GM19372 (cell line): ENCODE measurements at regions not wholly inside any gene's neighbourhood (a gene's known extent, or its start where the extent isn't known, plus 50 kb on each side); places are given as distances from the start of the nearest gene placed in this dataset.
"Not testable (repeated sequence)": the region's sequence is repeated elsewhere in the genome, so short reads cannot be mapped to it uniquely, and the experiment has no call there.

Experiments used
- ATAC-seq: cut with Tn5 transposase; IDR thresholded peaks from one replicate; pipeline ENCODE4 v1.9.1; 2021; ENCODE audit warnings: mild to moderate bottlenecking, low read depth, moderate library complexity; ENCODE audit not compliant: unreplicated experiment

DNA sequence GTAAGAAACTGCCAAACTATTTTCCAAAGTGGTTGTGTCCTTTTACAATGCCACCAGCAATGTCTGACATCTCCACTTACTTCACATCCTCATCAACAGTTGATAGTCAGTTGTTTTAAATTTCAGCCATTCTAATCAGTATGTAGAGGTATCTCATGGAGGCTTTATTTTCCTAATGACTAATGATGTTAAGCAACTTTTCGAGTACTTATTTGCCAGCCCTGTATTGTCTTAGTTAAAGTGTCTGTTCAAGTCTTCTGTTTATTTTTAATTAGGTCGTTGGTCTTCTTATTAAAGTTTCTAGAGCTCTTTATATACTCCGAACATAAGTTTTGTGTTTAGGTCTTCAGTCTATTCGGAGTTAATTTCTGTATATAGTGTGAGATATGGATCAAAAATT lies 54.9 kb upstream of the NBPF12 start:
- ATAC-seq: not testable (repeated sequence)

DNA sequence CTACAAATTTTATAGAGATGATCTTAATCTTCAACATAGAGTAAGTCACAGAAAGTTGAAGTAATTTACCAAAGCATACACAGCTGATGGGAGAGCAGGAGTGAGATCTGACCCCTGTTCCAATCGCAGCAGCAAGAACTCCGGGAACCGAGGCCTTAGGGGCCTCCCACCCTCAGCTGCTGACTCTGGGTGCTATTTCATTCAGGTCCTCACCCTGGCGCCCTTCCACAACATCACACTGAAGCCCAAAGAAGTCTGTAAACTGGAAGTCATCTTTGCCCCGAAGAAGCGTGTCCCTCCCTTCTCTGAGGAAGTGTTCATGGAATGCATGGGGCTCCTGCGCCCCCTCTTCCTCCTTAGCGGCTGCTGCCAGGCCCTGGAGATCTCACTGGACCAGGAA lies 57.0 kb upstream of the NBPF12 start:
- not testable (repeated sequence) for ATAC-seq

DNA sequence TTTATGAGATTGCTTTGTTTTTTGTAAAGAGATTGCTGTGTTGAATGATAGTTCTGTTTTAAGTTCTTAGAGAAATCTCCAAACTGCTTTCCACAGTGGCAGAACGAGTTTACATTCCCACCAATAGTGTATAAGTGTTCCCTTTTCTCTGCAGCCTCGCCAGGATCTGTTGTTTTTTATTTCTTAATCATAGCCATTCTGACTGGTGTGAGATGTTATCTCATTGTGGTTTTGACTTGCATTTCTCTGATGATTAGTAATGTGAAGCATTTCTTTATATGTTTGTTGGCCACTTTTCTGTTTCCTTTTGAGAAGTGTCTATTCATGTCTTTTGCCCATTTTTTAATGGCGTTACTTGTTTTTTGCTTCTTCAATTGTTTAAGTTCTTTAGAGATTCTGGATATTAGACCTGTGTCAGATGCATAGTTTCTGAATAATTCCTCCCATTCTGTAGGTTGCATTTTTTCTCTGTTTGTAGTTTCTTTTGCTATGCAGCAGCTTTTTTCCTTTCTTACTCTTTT lies 74.3 kb upstream of the NBPF12 start:
- not testable (repeated sequence) for ATAC-seq

DNA sequence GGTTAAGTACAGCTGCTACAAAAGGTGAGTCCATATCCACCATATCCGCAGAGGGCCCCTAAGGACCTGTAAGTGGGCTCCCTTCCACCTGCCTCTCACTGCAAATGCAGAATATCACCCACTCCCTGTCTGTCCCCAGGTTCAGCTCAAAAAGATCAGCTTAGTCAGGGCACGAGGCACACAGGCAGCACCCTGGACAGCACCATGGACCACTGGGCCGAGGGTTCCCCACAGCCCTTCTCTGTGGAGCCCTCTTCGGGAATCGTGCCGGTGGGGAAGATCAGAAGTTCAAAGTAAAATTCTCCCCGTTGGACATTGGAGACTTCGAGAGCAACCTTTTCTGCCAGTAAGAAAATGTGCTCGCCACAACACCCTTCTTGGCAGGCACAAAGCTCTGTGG lies 85.0 kb upstream of the NBPF12 start:
- not testable (repeated sequence) for ATAC-seq

DNA sequence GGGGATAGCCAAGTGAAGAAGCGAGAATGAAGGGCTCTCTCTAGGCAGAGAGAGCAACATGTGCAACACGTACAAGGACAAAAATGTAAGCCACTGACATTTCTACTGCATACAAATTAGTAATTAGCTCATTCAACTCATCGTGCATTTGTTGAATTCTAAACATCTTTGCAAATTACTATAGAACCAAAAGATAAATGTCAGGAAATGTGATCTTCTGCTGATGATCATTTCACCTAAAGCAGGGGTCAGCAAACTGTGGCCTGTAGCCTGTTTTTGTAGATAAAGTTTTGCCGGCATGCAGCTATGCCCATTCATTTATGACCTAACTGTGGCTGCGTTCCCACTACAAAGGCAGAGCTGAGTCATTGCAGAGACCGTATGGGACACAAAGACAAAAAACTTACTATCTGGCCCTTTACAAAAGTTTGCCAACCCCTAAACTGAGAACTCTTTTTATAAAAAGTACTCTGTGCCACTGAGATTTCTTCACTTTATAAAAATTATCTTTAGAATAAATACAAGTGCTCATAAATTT lies 87.7 kb upstream of the NBPF12 start:
- ATAC-seq: not testable (repeated sequence)

DNA sequence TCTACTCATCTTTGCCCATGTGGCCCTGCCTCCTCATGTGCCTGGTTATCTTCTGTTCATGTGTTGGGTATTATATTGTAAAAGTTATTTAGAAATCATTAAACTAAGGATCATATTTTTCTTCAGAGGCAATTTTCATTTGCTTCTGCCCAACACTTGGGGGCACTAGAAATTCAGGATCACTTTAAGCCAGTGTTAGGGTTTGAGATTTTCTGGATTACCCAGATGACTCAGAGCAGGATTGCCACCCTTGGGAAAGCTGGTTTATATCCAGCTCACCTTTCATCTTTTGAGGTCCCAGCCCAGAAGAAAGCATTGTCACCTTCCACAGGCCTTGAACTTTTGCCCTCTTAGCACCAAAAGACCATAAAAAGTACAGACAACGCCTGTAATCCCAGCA lies 99.4 kb upstream of the NBPF12 start:
- not testable (repeated sequence) for ATAC-seq

DNA sequence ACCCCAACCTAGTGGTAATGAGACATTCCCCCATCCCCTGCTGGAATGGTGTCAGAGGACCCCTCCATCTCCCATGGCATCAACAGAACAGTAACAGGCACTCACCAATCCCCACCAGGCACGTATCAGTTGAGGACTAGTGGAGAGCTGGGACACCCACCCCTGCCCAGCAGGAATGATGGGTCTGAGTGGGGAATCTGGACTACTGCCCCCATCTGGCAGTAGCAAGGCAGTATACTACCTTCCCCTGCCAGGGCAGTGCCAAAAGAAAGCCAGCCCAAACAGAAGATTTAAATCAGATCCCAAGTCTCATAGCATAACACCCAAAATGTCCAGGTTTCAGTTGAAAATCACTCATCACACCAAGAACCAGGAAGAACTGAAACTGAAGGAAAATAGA lies 111.2 kb upstream of the NBPF12 start:
- ATAC-seq: not testable (repeated sequence)

DNA sequence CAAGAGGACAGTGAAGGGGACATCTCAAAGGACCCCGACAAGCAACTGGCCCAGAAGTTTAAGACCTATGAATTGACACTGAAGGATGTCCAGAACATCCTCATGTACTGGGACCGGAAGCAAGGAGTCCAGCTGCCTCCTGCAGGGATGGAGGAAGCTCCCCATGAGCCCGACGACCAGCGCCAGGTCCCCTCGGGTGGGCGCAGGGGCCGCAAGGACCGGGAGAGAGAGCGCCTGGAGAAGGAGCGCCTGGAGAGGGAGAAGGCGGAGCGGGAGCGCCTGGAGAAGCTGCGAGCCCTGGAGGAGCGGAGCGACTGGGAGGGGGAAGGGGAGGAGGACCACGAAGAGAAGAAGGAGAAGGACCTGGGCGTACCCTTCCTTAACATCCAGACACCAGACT lies 143.9 kb upstream of the NBPF12 start:
- ATAC-seq: not testable (repeated sequence)

DNA sequence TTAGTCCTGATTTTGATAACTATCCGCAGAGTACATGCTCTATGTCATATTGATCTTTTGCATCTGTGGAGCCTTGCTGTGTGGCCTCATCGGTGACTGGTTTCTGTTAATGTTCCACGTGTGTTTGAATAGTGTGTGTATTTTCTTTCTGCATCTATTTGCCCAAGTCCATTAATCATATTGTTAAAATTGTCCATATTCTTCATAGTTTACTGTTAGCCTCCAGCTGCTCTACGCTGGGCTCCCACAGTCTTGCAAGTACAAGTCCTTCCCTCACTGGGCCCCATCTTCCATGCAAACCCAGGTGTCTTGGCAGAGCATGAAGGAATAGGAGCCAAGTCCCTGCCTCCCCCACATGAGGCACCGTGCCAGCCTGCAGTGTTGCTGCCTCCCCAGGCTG lies 145.4 kb upstream of the NBPF12 start:
- not testable (repeated sequence) for ATAC-seq

DNA sequence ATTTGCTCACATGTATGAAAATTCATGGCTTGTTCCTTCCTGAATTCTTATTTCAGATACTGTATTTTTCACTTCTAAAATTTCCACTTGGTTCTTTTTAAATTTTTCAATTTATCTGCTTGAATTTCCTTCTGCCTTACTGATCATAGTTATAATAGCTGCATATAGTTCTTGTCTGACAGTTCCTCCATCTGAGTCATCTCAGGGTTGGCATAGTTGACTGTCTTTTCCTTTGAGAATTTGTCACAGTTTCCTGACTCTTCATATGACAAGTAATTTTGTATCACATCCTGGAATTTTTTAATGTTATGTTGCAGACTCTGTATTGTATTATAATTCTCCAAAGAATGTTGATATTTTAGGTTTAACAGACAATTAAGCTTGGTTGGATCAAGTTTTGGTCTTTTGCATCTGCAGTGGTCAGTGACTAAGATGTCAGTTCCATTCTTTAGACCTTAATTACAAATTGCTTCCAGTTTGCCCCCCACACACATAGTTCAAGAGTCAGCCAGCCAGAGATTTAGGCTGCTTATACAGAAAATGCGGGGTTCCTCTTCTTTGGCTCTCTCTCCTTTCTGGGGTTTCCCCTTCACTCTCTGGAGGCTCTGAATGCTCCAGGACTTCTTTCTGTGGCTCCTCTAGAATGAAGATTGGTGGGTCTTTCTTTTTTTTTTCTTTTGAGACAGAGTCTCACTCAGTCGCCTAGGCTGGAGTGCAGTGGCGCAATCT lies 153.7 kb upstream of the NBPF12 start:
- ATAC-seq: not testable (repeated sequence)

DNA sequence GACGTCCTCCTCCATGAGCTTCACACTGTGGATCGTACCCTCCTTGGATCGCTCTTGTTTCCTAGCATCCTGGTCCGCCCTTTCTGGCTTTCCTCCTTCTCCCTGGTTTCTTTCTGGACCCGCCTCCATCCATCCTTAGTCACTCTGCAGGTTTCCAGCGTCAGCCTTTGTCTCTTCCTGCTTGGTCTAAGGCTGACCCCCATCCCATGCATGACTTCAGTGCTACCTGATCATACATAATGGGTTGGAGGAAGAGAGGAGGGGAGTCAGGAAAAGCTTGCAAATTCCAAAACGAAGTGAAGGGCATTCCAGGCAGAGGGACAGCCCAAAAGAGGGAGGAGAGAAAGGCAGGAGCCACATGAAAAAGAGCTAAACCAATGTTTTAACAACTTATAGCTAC lies 156.9 kb upstream of the NBPF12 start:
- not testable (repeated sequence) for ATAC-seq

DNA sequence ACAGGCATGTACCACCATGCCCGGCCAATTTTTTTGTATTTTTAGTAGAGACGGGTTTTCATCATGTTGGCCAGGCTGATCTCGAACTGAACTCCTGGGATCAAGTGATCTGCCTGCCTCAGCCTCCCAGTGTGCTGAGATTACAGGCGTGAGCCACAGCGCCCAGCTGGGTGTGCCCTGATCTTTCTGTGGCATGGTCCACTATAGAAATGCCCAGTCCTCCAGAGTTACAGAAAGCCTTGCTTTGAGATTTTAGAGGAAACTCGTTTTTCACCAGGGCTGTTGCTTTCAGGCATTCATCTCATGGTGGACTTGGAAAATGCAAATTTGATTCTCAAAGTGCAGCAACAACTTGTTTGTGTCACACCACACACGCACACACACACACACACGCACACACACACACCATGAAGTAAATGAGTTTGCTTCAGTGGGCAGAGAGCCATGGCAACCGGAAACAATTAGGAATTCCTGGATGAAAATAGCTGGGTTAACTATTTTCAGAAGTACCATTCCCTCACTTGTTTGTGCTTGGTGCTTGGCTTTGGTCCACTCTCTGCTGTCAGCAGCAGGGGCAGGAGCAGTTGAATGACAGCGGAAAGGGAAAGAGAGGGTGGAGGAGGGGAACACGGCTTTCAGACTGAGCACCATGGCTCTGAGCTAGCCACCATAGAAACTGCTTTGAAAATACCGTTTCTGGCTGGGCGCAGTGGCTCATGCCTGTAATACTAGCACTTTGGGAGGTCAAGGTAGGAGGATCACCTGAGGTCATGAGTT lies 160.1 kb upstream of the NBPF12 start:
- not testable (repeated sequence) for ATAC-seq

DNA sequence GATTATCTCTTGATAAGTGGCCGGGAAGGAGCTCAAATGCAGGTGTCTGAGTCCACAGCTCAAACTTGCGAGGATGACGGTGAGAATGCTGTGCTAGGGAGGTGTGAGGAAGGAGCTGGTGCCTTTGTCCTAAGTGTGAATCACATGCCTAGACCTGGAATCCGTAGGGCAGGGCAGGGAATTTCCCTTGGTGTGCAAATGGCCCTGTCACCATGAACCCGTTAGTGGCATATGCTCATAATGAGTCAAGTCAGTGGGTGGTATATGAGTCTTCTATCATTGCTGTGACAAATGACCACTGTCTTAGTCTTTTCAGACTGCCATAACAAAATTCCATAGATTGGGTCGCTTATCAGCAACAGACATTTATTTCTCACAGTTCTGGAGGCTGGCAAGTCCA lies 163.1 kb upstream of the NBPF12 start:
- not testable (repeated sequence) for ATAC-seq

DNA sequence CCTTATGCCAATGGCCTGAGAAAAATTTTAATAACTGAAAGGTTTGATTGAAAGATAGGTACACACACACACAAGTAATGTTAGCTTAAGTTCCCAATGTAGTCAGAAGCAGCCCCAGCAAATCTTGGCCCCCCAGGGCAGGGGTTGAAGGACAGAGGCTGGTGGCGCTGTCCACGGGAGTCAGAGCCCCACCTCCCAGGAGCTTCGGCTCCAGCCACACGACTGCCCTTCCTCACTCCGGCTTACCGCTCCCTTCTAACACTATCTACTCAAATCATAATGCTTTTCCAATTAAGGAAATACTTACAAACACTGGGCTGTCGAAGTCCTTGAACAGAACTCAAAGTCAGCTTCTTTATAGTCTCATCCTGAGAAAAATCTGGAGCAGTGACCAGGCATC lies 163.9 kb upstream of the NBPF12 start:
- ATAC-seq: not testable (repeated sequence)

DNA sequence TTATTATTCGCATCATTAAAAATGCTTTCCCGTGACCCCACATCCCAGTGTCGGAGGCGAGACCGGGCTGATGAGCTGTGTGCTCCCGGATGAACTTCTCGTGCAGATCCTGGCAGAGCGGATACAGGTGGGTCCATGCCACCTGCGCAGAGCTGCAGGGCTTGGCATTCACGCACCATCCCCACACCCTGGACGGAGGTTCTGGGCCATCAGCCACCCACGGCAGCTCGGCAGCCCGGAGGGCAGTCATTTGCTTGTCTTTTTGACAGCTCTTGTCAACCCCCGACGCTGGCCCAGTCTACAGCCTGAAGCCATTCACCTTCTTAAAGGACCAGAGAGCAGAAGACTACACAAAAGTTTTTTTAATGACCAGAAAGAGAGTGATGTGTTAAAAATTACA lies 166.7 kb upstream of the NBPF12 start:
- not testable (repeated sequence) for ATAC-seq

DNA sequence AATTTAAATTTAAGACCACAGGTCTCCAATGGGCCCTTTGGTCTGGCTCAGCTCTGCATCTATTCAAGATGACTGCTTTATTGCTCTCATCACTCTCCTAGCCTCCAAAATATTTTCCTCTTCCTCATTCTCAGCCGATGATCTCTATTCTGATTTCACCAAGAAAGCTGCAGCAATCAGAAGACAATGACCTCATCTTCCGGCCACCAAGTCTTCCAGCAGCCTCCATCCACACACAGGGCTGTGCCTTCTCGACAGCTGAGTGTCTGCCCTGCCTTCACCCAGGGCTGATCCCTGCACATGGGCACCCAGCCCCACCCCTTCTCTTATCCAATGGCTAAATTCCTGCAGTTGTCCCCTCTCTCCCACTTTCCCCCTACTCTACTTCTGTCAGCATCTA lies 167.1 kb upstream of the NBPF12 start:
- ATAC-seq: not testable (repeated sequence)

DNA sequence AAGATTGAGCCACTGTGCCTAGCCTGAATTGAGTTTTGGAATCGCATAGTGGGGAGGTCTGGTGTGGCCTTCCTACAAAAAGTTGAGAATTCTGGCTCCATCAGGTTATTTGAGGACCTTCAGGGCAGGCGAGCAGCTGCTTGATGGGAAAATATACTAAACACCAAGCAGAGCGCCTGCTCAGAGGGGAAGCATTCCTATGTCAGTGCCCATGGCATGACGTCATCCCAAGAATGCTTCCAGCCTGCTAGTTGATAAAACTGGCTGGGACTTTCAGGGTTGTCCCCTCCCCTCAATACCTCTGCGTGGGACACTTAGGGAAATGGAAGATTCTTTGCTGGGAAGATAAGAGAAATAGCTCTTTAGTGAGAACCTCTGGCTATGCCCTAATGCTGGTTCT lies 174.9 kb upstream of the NBPF12 start:
- ATAC-seq: not testable (repeated sequence)

DNA sequence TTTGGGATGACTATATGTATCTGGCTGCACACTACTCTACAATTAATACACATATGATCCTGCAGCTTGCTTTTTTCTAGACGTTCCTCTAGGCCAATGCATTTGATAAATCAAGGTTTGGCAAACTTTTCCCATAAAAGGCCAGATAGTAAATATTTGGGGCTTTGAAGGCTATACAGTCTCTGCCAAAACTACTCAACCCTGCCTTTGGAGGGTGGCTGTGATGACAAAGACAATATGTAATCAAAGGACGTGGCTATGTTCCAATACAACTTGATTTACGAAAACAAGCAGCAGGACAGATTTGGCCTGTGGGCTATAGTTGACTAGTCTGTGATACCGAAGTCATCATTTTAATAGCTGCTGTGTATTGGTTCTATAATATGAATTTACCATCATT lies 181.3 kb upstream of the NBPF12 start:
- ATAC-seq: not testable (repeated sequence)

DNA sequence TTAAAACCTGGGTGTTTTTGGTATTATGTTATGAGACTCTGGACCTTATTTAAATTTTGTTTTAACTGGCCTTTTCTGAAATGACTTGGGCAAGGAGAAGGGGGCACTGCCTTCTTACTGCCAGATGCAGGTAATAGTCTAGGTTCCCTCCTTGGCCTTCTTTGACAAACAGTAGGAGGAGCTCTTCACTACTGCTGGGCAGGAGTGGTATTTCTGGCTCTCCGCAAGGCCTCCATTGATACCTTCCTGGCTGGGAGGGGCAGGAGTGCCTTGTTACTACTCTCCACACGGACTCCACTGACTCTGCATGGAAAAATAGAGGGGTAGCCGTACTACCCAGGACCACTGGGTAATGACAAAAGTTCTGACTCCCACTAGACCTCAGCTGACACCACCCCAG lies 189.4 kb upstream of the NBPF12 start:
- ATAC-seq: not testable (repeated sequence)

DNA sequence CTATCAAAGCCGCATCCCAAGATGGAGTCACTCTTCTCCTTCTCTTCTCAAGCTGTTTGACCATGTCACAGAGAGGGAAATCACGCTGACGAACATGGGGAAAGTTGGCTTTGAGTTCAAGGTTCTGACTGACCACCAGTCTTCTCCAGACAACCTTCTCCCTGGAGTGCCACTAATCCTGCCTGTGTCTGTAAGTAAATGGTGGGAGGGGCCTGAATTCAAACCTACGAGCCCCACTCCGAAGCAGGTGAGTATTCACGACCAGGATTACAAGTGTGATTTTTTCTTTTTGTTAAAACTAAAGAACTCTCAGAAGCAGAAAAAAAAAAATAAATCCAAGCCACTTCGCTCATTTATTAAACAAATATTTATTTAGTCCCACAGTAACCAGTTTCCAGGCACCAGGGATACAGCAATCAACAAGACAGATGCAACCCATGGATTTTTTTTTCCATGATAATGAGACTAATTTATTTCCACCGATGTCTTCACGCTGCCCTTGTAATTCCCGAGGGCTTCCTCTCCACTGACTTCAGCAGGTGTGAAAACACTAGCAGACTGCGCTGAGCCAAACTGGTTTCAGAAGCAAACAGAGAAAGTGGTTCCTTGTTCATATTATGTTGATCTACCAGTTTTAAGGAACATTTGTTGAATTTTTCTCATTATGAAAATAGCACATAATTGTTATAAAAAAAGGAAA lies 206.0 kb upstream of the NBPF12 start:
- ATAC-seq: not testable (repeated sequence)
